Fibroblast of pulmonary artery (primary cell): ENCODE measurements at regions not wholly inside any gene's neighbourhood (a gene's known extent, or its start where the extent isn't known, plus 50 kb on each side); places are given as distances from the start of the nearest gene placed in this dataset.

Experiments
- DNase-seq: peaks from one replicate; pipeline ENCODE4 v3.0.0-alpha.2; 2010; ENCODE audit warnings: low read depth
- H3K4me3 ChIP-seq: replicated peaks from 2 replicates; pipeline ENCODE4 v1.5.1; 2011; ENCODE audit warnings: low read depth, mild to moderate bottlenecking, control low read depth, low read length, moderate library complexity
- CTCF ChIP-seq: IDR thresholded peaks from 2 replicates; pipeline ENCODE4 v1.5.1; 2011; ENCODE audit warnings: mild to moderate bottlenecking, control low read depth, low read length, inconsistent platforms; ENCODE audit errors: missing control alignments

DNA sequence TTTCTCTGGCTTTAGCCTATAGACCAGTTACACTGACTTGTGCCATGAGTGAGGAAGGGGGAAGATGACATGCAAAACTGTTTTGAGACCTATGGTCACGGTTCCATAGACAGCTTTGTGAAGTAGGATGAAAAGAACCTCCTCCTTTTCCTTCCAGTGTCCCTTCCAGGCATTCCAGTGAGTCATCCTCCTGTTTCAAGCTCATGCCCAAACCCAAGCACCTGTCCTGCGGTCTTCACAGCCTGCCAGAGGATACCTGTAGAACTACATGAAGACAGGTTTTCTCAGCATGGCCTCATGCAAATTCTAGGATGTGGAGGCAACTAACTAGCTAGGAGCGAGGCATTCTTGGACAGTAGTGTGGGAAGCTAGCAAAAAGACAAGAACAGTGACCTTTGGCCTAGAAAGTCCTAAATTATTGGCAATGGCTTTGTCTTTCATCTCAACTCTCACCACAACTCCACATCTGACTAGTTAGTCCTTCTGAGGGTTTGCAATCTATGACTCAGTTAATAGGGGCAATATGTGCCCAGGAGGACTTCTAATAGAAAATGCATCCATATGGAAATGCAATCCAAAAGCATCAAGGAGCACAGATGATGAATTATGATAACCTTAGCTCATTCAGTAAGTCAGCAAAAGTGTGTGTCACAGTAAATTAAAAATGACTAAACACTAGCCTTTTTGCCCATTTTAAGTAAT, 154.7 kb downstream of the RBM43 start:
- no peak overlapping the region for H3K4me3 ChIP-seq
- TF ChIP-seq CTCF: no peak
- DNase-seq: no peak

DNA sequence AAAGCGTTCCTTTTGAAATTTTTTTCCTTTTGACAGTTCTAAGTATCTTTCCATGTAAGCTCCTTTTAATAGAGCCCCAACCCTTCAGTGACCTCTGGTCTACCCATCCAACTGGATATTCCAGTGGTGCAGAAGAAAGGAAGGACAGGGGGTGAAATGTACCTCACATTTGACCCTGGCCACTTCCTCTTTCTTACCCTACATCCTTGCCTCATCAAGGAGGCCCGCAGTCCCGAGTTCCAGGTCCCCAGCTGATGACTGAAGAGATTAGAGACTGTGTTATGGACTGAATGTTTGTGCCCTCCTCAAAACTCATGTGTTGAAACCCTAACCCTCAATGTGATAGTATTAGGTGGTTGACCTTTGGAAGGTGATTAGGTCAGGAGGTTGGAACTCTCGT, 158.1 kb downstream of the RBM43 start:
- H3K4me3 ChIP-seq: no peak overlapping the region
- no peak for TF ChIP-seq CTCF
- DNase-seq: no peak

DNA sequence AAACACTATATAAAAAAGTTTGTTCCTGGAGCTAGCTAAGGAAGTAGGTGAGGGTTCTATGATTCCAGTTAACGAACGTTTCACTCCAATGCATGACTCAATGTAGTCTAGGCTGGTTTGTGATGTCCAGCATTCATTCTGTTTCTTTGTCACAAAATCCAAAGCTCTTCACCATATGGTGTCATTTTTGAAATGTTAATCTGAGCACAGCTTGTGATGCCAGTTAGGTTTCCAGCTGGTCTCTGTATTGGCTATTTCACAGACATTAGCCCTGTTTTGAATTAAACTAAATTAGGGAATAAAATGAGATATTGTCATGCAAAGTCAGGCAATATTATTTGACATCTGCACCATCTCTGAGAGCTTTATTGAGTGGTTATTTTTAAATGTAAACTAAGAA, 159.4 kb downstream of the RBM43 start:
- DNase-seq: no peak
- no peak for TF ChIP-seq CTCF
- no peak overlapping the region for H3K4me3 ChIP-seq

DNA sequence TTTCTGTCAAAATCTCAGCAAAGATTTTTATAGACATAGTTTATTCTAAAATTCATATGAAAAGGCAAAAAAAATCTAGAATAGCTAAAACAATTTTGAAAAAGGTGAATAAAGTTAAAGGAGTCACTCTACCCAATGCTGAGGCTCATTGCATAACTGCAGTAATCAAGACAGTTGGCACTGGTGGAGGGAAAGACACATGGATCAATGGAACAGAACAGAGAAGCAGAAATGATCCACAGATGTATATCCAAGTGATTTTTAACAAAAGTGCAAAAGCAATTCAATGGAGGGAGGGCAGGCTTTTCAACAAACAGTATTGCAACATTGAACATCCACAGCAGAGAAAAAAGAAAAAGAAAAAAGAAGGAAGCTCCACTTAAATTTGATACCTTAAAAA, 162.8 kb downstream of the RBM43 start:
- peak; percentile 20 for DNase-seq
- no peak for TF ChIP-seq CTCF
- H3K4me3 ChIP-seq: no peak overlapping the region

DNA sequence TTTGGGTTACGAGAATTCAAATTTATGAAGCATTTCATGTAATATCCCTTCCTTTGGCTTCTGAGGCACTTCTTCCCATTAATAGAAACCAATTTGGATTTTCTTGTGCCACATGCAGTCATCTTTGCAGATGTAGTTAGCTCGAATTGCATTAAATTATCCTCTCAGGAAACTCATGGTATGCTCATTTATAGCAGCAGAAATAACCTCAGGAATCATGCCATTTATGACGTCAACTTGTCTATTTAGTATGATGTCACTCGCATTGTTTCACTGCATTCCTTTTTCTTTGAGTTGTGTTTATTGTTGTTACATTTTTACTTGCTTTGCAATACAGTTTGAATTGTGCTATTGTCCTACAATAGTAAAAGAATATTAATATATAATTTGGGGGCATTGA, 163.8 kb downstream of the RBM43 start:
- TF ChIP-seq CTCF: no peak
- H3K4me3 ChIP-seq: no peak overlapping the region
- DNase-seq: peak; percentile 34

DNA sequence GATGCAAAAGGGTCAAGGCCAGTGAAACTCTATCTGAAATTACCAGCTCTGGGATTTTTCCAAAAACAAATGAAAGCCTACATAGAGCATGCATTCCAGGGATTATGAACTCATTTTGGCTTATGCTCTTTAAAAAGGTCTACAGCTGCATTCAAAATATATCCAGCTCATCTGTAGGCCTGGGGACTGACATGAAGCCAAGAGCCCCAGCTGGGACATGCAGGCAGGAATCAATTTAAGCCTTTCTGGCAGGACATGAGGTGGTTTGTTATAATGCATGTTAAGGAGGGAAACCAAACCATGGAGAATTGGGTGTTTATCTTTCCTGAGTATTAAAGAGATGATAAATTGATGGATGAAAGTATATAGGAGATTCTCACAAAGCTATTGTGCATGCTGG, 164.5 kb downstream of the RBM43 start:
- DNase-seq: no peak
- H3K4me3 ChIP-seq: no peak overlapping the region
- TF ChIP-seq CTCF: no peak

DNA sequence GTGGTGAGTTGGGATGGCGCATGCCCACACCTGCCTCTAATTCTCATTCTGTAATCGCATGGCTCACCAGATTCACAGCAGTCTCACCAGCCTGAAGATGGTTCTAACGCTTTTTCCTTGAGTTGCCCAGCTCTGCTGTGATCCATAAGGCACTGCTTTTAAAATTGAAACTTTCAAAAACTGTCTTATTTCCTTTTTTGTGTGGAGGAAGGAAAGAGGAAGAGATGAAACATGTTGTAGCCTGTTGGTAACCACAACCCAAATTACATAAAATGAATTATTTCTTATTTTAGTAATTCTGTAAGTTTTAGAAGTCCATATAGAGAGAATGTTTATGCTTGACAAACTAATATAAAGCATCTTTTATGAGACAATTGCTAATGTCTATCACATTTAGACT, 165.4 kb downstream of the RBM43 start:
- no peak overlapping the region for H3K4me3 ChIP-seq
- no peak for TF ChIP-seq CTCF
- DNase-seq: no peak
